ENCODE measurements at regions not wholly inside any gene's neighbourhood (a gene's known extent, or its start where the extent isn't known, plus 50 kb on each side); places are given as distances from the start of the nearest gene placed in this dataset.

DNA sequence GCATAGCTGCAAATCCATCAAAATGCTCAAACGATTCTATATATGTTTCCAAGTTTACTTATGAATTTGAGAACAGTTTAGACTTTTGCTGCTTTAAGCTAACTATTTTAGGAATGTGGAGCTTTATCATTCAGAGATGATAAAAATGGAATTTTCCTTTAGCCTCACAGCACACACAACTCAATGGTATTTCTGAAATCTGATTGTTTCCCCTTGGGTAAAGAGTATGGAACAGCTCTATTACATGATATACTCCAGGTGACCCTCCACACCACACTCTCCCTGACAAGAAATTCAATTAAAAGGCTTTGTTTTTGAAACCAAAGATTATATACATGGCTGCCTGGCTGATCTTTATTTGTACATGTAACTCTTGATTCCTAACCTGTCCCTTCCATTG is 120.0 kb downstream of the LUZP4 start:
- Mint-ChIP-seq H3K9me3 (ENCODE audit: low read depth, unreplicated experiment) (no peaks in the 10 kb centered on the region), H3K27me3 (ENCODE audit: unreplicated experiment) (no peaks in the 10 kb centered on the region), H3K27ac (ENCODE audit: unreplicated experiment) (no peak overlapping the region), H3K36me3 (ENCODE audit: insufficient read depth, unreplicated experiment) (no peaks in the 10 kb centered on the region), H3K4me3 (ENCODE audit: low read depth, unreplicated experiment) (no peak overlapping the region), H3K4me1 (ENCODE audit: low read depth, unreplicated experiment) (no peaks in the 10 kb centered on the region)
- BruUV-seq (replicated peaks): no TSS peak
- TF ChIP-seq, protein P1, sequence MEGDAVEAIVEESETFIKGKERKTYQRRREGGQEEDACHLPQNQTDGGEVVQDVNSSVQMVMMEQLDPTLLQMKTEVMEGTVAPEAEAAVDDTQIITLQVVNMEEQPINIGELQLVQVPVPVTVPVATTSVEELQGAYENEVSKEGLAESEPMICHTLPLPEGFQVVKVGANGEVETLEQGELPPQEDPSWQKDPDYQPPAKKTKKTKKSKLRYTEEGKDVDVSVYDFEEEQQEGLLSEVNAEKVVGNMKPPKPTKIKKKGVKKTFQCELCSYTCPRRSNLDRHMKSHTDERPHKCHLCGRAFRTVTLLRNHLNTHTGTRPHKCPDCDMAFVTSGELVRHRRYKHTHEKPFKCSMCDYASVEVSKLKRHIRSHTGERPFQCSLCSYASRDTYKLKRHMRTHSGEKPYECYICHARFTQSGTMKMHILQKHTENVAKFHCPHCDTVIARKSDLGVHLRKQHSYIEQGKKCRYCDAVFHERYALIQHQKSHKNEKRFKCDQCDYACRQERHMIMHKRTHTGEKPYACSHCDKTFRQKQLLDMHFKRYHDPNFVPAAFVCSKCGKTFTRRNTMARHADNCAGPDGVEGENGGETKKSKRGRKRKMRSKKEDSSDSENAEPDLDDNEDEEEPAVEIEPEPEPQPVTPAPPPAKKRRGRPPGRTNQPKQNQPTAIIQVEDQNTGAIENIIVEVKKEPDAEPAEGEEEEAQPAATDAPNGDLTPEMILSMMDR (IDR thresholded peaks at IDR 0.05; ENCODE audit: unreplicated experiment): no peak
- intact Hi-C loops (cut with micrococcal nuclease; ENCODE audit: unreplicated experiment): no loop called here
- CTCF ChIA-PET: no interaction called here
- no peak for DNase-seq

GRCh38 chrX:115410731-115411428 is 121.4 kb downstream of the LUZP4 start:
- no peaks in the 10 kb centered on the region for H3K36me3 Mint-ChIP-seq (ENCODE audit: insufficient read depth, unreplicated experiment)
- intact Hi-C loops (cut with micrococcal nuclease; ENCODE audit: unreplicated experiment): no loop called here
- H3K27ac Mint-ChIP-seq (ENCODE audit: unreplicated experiment): no peak overlapping the region
- CTCF ChIA-PET: no interaction called here
- TF ChIP-seq, protein P1 (IDR thresholded peaks at IDR 0.05; ENCODE audit: unreplicated experiment): no peak
- H3K27me3 Mint-ChIP-seq (ENCODE audit: unreplicated experiment): peaks cover 6% of the 10 kb centered on the region
- no peak for DNase-seq
- no peaks in the 10 kb centered on the region for H3K9me3 Mint-ChIP-seq (ENCODE audit: low read depth, unreplicated experiment)
- no peak overlapping the region for H3K4me3 Mint-ChIP-seq (ENCODE audit: low read depth, unreplicated experiment)
- no peaks in the 10 kb centered on the region for H3K4me1 Mint-ChIP-seq (ENCODE audit: low read depth, unreplicated experiment)
- BruUV-seq (replicated peaks): no TSS peak

GRCh38 chrX:115413246-115413878 is 123.8 kb downstream of the LUZP4 start:
- no peak for DNase-seq
- no peak overlapping the region for H3K27ac Mint-ChIP-seq (ENCODE audit: unreplicated experiment)
- H3K36me3 Mint-ChIP-seq (ENCODE audit: insufficient read depth, unreplicated experiment): no peaks in the 10 kb centered on the region
- no peaks in the 10 kb centered on the region for H3K4me1 Mint-ChIP-seq (ENCODE audit: low read depth, unreplicated experiment)
- no TSS peak for BruUV-seq (replicated peaks)
- H3K27me3 Mint-ChIP-seq (ENCODE audit: unreplicated experiment): peaks cover 28% of the 10 kb centered on the region
- H3K9me3 Mint-ChIP-seq (ENCODE audit: low read depth, unreplicated experiment): no peaks in the 10 kb centered on the region
- intact Hi-C loops (cut with micrococcal nuclease; ENCODE audit: unreplicated experiment): no loop called here
- no peak overlapping the region for H3K4me3 Mint-ChIP-seq (ENCODE audit: low read depth, unreplicated experiment)
- TF ChIP-seq, protein P1 (IDR thresholded peaks at IDR 0.05; ENCODE audit: unreplicated experiment): no peak
- CTCF ChIA-PET: no interaction called here

DNA sequence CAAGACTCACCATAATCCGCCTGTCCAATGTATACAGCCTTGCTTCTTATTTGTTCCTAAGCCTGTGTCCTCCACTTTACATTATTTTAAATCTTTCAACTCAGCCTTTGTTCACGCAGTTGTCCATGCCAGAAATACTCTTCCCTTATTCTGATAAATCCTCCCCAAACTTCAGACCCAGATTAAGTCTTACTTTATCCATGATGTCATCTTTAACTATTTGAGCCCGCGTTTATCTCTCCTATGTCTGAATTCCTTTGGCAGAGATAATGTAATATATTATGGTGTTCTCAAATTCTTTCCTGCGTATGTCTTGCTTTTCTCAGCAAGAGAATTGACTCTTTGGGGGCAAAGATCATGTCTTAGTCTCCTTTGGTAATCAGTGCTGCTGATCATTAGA is 129.6 kb downstream of the LUZP4 start:
- CTCF ChIA-PET: no interaction called here
- DNase-seq: no peak
- H3K36me3 Mint-ChIP-seq (ENCODE audit: insufficient read depth, unreplicated experiment): no peaks in the 10 kb centered on the region
- H3K4me3 Mint-ChIP-seq (ENCODE audit: low read depth, unreplicated experiment): no peak overlapping the region
- no peaks in the 10 kb centered on the region for H3K4me1 Mint-ChIP-seq (ENCODE audit: low read depth, unreplicated experiment)
- TF ChIP-seq, protein P1 (IDR thresholded peaks at IDR 0.05; ENCODE audit: unreplicated experiment): no peak
- no TSS peak for BruUV-seq (replicated peaks)
- H3K27me3 Mint-ChIP-seq (ENCODE audit: unreplicated experiment): peaks cover 28% of the 10 kb centered on the region
- no peak overlapping the region for H3K27ac Mint-ChIP-seq (ENCODE audit: unreplicated experiment)
- no peaks in the 10 kb centered on the region for H3K9me3 Mint-ChIP-seq (ENCODE audit: low read depth, unreplicated experiment)
- intact Hi-C loops (cut with micrococcal nuclease; ENCODE audit: unreplicated experiment): no loop called here
